Neural crest cell (in vitro differentiated cells): ENCODE measurements at regions not wholly inside any gene's neighbourhood (a gene's known extent, or its start where the extent isn't known, plus 50 kb on each side); places are given as distances from the start of the nearest gene placed in this dataset.

ENCODE experiments used
- DNase-seq: peaks from one replicate; pipeline ENCODE4 v3.0.0; 2021; ENCODE audit warnings: low read depth, mixed read lengths, low spot score
- H3K27ac Mint-ChIP-seq: one replicate; pipeline ENCODE4 v1.8.0; 2021; ENCODE audit warnings: mild to moderate bottlenecking, mixed read lengths; ENCODE audit not compliant: unreplicated experiment
- H3K27me3 Mint-ChIP-seq: 2 replicates; pipeline ENCODE4 v1.8.0; 2021; ENCODE audit warnings: low read depth, mild to moderate bottlenecking, mixed read lengths
- H3K36me3 Mint-ChIP-seq: 2 replicates; pipeline ENCODE4 v1.8.0; 2021; ENCODE audit warnings: low read depth, mild to moderate bottlenecking, mixed read lengths
- H3K4me1 Mint-ChIP-seq: 2 replicates; pipeline ENCODE4 v1.8.0; 2021; ENCODE audit warnings: mixed read lengths
- H3K4me3 Mint-ChIP-seq: one replicate; pipeline ENCODE4 v1.8.0; 2021; ENCODE audit warnings: mild to moderate bottlenecking, mixed read lengths
- H3K9me3 Mint-ChIP-seq: 2 replicates; pipeline ENCODE4 v1.8.0; 2021; ENCODE audit warnings: mixed read lengths
- CTCF ChIP-seq: fragments of 200-600 bp; sonication (generic); conservative IDR thresholded peaks from 2 replicates; pipeline ENCODE4 v1.5.0; 2021; ENCODE audit warnings: antibody characterized with exemption, mild to moderate bottlenecking

- no peak for TF ChIP-seq CTCF
- DNase-seq = no peak
Measured at GRCh38 chr6:164455835-164456234, 853.6 kb downstream of the C6orf118 start.

GRCh38 chr6:164453835-164454234 lies 855.6 kb downstream of the C6orf118 start:
- TF ChIP-seq CTCF = no peak
- no peaks in the 10 kb centered on the region for H3K36me3 Mint-ChIP-seq
- H3K4me1 Mint-ChIP-seq = no peaks in the 10 kb centered on the region
- DNase-seq = no peak
- H3K4me3 Mint-ChIP-seq = no peak overlapping the region
- H3K9me3 Mint-ChIP-seq = peaks cover 6% of the 10 kb centered on the region
- H3K27ac Mint-ChIP-seq = no peak overlapping the region
- H3K27me3 Mint-ChIP-seq = no peaks in the 10 kb centered on the region

More at GRCh38 chr6:164455835-164456234, 853.6 kb downstream of the C6orf118 start:
- Mint-ChIP-seq H3K27ac (no peak overlapping the region), H3K4me1 (no peaks in the 10 kb centered on the region), H3K36me3 (no peaks in the 10 kb centered on the region), H3K27me3 (no peaks in the 10 kb centered on the region), H3K9me3 (peaks cover 3% of the 10 kb centered on the region), H3K4me3 (no peak overlapping the region)

- H3K27me3 Mint-ChIP-seq = no peaks in the 10 kb centered on the region
- H3K9me3 Mint-ChIP-seq = peaks cover 11% of the 10 kb centered on the region
- H3K27ac Mint-ChIP-seq = no peak overlapping the region
- H3K36me3 Mint-ChIP-seq = peaks cover 15% of the 10 kb centered on the region
- no peak overlapping the region for H3K4me3 Mint-ChIP-seq
- no peak for DNase-seq
- TF ChIP-seq CTCF = no peak
- no peaks in the 10 kb centered on the region for H3K4me1 Mint-ChIP-seq
Measured at GRCh38 chr6:164442572-164442971, 866.8 kb downstream of the C6orf118 start.

- no peak for TF ChIP-seq CTCF
- DNase-seq = no peak
- Mint-ChIP-seq H3K27me3 (no peaks in the 10 kb centered on the region), H3K36me3 (peaks cover 15% of the 10 kb centered on the region), H3K9me3 (peaks cover 11% of the 10 kb centered on the region), H3K4me1 (no peaks in the 10 kb centered on the region), H3K4me3 (no peak overlapping the region), H3K27ac (no peak overlapping the region)
Measured at GRCh38 chr6:164439331-164439730, 870.1 kb downstream of the C6orf118 start.

GRCh38 chr6:164436976-164437375 lies 872.4 kb downstream of the C6orf118 start:
- Mint-ChIP-seq H3K36me3 (peaks cover 13% of the 10 kb centered on the region), H3K27ac (no peak overlapping the region), H3K27me3 (no peaks in the 10 kb centered on the region), H3K4me1 (no peaks in the 10 kb centered on the region), H3K4me3 (no peak overlapping the region), H3K9me3 (peaks cover 3% of the 10 kb centered on the region)
- TF ChIP-seq CTCF = no peak
- DNase-seq = no peak
